Fibroblast of pulmonary artery (primary cell): ENCODE measurements at regions not wholly inside any gene's neighbourhood (a gene's known extent, or its start where the extent isn't known, plus 50 kb on each side); places are given as distances from the start of the nearest gene placed in this dataset.

Experiments used
- DNase-seq: peaks from one replicate; pipeline ENCODE4 v3.0.0-alpha.2; 2010; ENCODE audit warnings: low read depth
- H3K4me3 ChIP-seq: replicated peaks from 2 replicates; pipeline ENCODE4 v1.5.1; 2011; ENCODE audit warnings: low read depth, mild to moderate bottlenecking, control low read depth, low read length, moderate library complexity
- TF ChIP-seq, protein P1 (sequence below): IDR thresholded peaks from 2 replicates; pipeline ENCODE4 v1.5.1; 2011; ENCODE audit warnings: mild to moderate bottlenecking, control low read depth, low read length, inconsistent platforms; ENCODE audit errors: missing control alignments

DNA sequence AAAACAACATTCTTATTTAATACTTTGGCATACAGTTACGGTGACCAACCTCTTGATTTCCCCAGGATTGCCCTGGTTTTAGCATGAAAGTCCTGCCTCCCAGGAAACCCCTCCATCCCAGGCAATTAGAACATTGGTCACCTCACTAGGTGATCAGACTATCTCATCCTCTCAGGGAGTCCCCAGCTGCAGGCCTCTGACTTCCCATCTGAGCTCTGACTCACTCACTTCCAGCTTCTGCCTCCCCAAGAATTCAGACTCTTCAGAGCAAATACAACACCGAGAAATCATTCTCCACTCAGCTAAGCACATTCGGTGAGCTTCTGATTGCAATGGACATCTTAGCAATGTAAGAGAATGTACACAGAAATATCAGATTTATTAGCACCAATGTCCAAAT lies 92.4 kb upstream of the HES1 start:
- peak; percentile 49 for DNase-seq
- TF ChIP-seq, protein P1, sequence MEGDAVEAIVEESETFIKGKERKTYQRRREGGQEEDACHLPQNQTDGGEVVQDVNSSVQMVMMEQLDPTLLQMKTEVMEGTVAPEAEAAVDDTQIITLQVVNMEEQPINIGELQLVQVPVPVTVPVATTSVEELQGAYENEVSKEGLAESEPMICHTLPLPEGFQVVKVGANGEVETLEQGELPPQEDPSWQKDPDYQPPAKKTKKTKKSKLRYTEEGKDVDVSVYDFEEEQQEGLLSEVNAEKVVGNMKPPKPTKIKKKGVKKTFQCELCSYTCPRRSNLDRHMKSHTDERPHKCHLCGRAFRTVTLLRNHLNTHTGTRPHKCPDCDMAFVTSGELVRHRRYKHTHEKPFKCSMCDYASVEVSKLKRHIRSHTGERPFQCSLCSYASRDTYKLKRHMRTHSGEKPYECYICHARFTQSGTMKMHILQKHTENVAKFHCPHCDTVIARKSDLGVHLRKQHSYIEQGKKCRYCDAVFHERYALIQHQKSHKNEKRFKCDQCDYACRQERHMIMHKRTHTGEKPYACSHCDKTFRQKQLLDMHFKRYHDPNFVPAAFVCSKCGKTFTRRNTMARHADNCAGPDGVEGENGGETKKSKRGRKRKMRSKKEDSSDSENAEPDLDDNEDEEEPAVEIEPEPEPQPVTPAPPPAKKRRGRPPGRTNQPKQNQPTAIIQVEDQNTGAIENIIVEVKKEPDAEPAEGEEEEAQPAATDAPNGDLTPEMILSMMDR = no peak
- no peak overlapping the region for H3K4me3 ChIP-seq

DNA sequence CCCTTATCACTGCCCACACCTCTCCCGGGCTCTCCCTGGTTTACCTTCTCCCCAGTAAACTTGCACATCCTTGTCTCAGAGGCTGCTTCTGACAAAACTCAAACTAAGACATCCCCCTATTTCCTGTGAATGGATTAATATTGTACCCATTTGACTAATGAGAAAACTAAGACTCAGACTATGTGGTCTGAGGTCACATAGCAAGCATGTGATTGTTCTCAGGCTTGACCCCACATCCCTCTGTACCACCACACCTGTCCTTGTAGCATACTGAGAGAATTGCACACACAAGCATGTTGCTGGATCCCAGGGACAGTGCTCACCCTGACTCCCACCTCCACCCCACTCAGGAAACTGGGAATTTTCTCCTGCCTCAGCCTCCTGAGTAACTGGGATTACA lies 90.7 kb upstream of the HES1 start:
- no peak overlapping the region for H3K4me3 ChIP-seq
- no peak for DNase-seq
- TF ChIP-seq, protein P1 = no peak

DNA sequence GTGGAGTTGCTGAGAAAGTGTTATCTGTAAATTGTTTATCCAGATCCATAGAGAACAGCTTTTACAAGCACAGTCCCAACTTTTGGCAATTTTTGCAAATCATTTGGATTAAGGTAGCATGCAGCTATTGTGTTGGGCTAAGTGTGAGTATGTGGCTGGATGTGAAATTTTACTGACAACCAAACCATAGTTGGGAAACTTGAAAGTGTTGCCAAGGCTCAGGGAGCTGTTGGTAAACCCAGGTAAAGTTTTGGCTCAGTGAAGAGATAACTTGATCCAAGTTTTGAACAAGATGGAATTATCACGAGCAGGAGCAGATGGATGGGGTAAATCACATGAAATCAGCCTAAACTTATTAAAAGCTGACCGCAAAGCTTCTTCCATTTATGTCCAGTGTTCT lies 90.0 kb upstream of the HES1 start:
- no peak for DNase-seq
- H3K4me3 ChIP-seq = no peak overlapping the region
- TF ChIP-seq, protein P1 = no peak

DNA sequence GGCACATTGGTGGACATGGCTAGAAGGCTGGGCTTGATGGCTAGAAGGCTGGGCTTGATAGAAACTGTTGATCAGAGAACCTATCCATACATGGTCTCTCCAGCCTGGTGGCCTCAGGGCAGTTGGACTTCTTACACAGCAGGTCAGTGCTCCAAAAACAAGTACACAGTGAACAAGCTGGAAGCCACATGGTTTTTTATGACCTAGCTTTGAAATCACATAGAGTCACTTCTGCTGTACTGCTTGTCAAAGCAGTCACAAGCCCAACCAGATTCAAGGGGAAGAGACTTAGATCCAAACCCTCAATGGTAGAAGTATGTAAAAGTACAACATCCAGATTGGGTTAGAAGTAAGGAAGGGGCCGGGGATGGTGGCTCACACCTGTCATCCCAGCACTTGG lies 89.4 kb upstream of the HES1 start:
- DNase-seq = no peak
- H3K4me3 ChIP-seq = no peak overlapping the region
- TF ChIP-seq, protein P1 = no peak

DNA sequence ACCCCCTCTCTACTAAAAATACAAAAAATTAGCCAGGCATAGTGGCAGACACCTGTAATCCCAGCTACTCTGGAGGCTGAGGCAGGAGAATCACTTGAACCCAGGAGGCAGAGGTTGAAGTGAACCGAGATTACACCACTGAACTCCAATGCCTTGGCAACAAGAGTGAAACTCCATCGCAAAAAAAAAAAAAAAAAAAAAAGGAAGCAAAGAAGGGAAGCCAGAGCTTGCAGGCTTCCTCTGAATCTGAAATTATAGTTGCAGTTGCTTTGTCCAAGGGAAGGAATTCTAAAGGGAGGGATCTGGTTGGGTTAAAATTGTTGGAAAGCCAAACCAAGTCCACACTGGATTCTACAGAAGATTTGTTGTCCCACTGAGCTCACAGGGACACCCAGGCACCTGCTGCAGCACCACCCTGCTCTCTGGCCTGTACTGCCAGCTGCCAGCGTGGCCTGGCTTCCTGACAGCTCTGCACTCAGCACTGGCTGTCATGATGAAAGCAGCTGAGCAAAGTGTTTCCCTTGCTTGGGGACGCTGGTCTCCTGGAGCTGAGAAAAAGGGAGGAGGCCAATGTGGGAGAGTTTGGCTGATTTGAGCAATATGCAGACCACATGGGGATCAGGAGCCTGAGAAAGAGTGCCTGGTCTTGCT lies 88.8 kb upstream of the HES1 start:
- no peak overlapping the region for H3K4me3 ChIP-seq
- no peak for DNase-seq
- TF ChIP-seq, protein P1 = no peak

DNA sequence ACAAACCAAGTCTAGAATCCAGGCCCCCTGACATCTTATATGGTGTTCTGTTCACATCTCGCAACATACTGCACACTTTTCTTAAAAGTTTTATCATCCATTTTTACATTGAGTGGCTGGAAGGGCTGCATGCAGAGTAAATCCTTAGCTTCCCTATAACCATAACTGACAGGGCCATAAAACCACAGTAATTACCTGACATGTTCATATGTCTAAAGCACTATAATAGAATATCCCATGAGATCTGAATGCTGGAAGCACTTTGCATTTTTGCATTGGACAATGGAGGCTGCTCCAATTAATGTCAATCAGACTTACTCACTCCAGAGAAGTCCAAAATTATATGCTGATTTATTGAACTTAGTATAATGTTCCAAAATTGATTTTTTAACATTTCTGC lies 86.6 kb upstream of the HES1 start:
- H3K4me3 ChIP-seq = no peak overlapping the region
- no peak for DNase-seq
- TF ChIP-seq, protein P1 = no peak

DNA sequence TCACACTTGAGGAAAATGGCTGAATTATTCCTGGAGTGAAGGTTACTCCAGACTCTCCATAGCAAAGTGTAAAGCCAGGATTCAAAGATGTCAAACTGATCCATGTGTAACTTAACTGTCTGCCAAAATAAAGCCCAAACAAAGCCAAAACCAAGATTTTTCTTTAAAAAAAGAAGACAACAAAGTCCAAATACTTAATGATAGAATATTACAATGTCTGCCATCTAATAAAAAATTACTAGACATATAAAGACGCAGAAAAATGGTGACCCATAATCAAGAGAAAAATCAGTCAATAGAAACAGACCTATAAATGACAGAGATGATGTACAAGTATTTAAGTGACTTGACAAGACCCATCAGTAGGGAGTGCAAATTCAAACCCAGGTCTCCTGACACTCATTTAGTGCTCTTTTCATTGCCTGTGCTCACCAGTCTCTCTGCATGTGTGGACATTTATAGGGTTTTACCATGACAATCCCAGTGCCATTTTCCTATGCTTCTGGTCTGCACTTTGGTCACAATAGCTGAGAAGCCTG lies 85.1 kb upstream of the HES1 start:
- DNase-seq = no peak
- TF ChIP-seq, protein P1 = no peak

More for the DNA sequence above, 85.1 kb upstream of the HES1 start:
- no peak overlapping the region for H3K4me3 ChIP-seq
